Parathyroid adenoma (tissue), 2 donors: ENCODE measurements at regions not wholly inside any gene's neighbourhood (a gene's known extent, or its start where the extent isn't known, plus 50 kb on each side); places are given as distances from the start of the nearest gene placed in this dataset.

Experiments used
- H2AFZ ChIP-seq: fragments of 300-600 bp; sonication (generic); one replicate; pipeline ENCODE4 v1.7.0; 2017; ENCODE audit warnings: antibody characterized with exemption, mild to moderate bottlenecking
- H3K27ac ChIP-seq: fragments of 300-600 bp; sonication (generic); one replicate; pipeline ENCODE4 v1.7.0; 2017
- H3K27me3 ChIP-seq: fragments of 300-600 bp; sonication (generic); one replicate; pipeline ENCODE4 v1.7.0; 2017; ENCODE audit warnings: low read length; ENCODE audit not compliant: control insufficient read depth, insufficient read depth
- H3K36me3 ChIP-seq: fragments of 300-600 bp; sonication (generic); one replicate; pipeline ENCODE4 v1.7.0; 2017; ENCODE audit warnings: low read length; ENCODE audit not compliant: control insufficient read depth, insufficient read depth
- H3K4me1 ChIP-seq: fragments of 300-600 bp; sonication (generic); one replicate; pipeline ENCODE4 v1.7.0; 2017; ENCODE audit warnings: control low read depth
- H3K4me2 ChIP-seq: fragments of 300-600 bp; sonication (generic); one replicate; pipeline ENCODE4 v1.7.0; 2017; ENCODE audit warnings: low read length
- H3K4me3 ChIP-seq: fragments of 300-600 bp; sonication (generic); one replicate; pipeline ENCODE4 v1.7.0; 2017; ENCODE audit warnings: low read depth, low read length
- H3K79me2 ChIP-seq: fragments of 300-600 bp; sonication (generic); one replicate; pipeline ENCODE4 v1.7.0; 2017; ENCODE audit warnings: control low read depth
- H3K9ac ChIP-seq: fragments of 300-600 bp; sonication (generic); one replicate; pipeline ENCODE4 v1.7.0; 2017; ENCODE audit warnings: mild to moderate bottlenecking
- H3K9me3 ChIP-seq: fragments of 300-600 bp; sonication (generic); one replicate; pipeline ENCODE4 v1.7.0; 2017; ENCODE audit warnings: low read length; ENCODE audit not compliant: control insufficient read depth
- CTCF ChIP-seq: fragments of 300-600 bp; sonication (generic); IDR thresholded peaks from one replicate; pipeline ENCODE4 v1.7.0; 2017; ENCODE audit warnings: antibody characterized with exemption, mild to moderate bottlenecking
- donor health status: primary hyperparathyroidism.

GRCh38 chr1:182274618-182275017 lies 117.0 kb downstream of the GLUL start:
- Histone ChIP-seq H3K4me2 (no peak overlapping the region), H3K9ac (no peak overlapping the region), H3K4me3 (no peak overlapping the region), H3K27ac (no peak overlapping the region), H3K36me3 (no peaks in the 10 kb centered on the region), H3K27me3 (no peaks in the 10 kb centered on the region), H3K9me3 (no peaks in the 10 kb centered on the region), H2AFZ (no peak overlapping the region), H3K79me2 (no peaks in the 10 kb centered on the region), H3K4me1 (no peaks in the 10 kb centered on the region)
- TF ChIP-seq CTCF: no peak

- Histone ChIP-seq H3K4me2 (no peak overlapping the region), H3K4me1 (no peaks in the 10 kb centered on the region), H3K4me3 (no peak overlapping the region), H3K27me3 (no peaks in the 10 kb centered on the region), H2AFZ (no peak overlapping the region), H3K36me3 (no peaks in the 10 kb centered on the region), H3K27ac (no peak overlapping the region), H3K9ac (no peak overlapping the region), H3K9me3 (no peaks in the 10 kb centered on the region), H3K79me2 (no peaks in the 10 kb centered on the region)
- TF ChIP-seq CTCF: no peak
Observed at GRCh38 chr1:182270731-182271130, 120.9 kb downstream of the GLUL start.

GRCh38 chr1:182269097-182269496 lies 122.5 kb downstream of the GLUL start:
- Histone ChIP-seq H3K9ac (no peak overlapping the region), H3K79me2 (no peaks in the 10 kb centered on the region), H3K27ac (no peak overlapping the region), H3K9me3 (no peaks in the 10 kb centered on the region), H3K4me1 (no peaks in the 10 kb centered on the region), H3K4me2 (no peak overlapping the region), H3K4me3 (no peak overlapping the region), H2AFZ (no peak overlapping the region), H3K27me3 (no peaks in the 10 kb centered on the region), H3K36me3 (no peaks in the 10 kb centered on the region)
- TF ChIP-seq CTCF: no peak

GRCh38 chr1:182268669-182269068 lies 122.9 kb downstream of the GLUL start:
- TF ChIP-seq CTCF: no peak
- no peak overlapping the region for H3K27ac ChIP-seq
- H3K79me2 ChIP-seq: no peaks in the 10 kb centered on the region
- no peak overlapping the region for H3K4me2 ChIP-seq
- no peak overlapping the region for H3K9ac ChIP-seq
- H3K4me3 ChIP-seq: no peak overlapping the region
- H3K27me3 ChIP-seq: no peaks in the 10 kb centered on the region
- no peaks in the 10 kb centered on the region for H3K4me1 ChIP-seq
- no peak overlapping the region for H2AFZ ChIP-seq
- no peaks in the 10 kb centered on the region for H3K36me3 ChIP-seq
- no peaks in the 10 kb centered on the region for H3K9me3 ChIP-seq

GRCh38 chr1:182264185-182264584 lies 127.4 kb downstream of the GLUL start:
- Histone ChIP-seq H3K9me3 (no peaks in the 10 kb centered on the region), H3K27ac (no peak overlapping the region), H3K4me1 (no peaks in the 10 kb centered on the region), H3K4me3 (no peak overlapping the region), H3K4me2 (no peak overlapping the region), H3K9ac (no peak overlapping the region), H3K79me2 (no peaks in the 10 kb centered on the region), H3K36me3 (no peaks in the 10 kb centered on the region), H2AFZ (no peak overlapping the region), H3K27me3 (no peaks in the 10 kb centered on the region)
- TF ChIP-seq CTCF: no peak
